ENCODE measurements at regions not wholly inside any gene's neighbourhood (a gene's known extent, or its start where the extent isn't known, plus 50 kb on each side); places are given as distances from the start of the nearest gene placed in this dataset.

GRCh38 chr15:31483986-31484951 lies 157.6 kb downstream of the KLF13 start:
- DNase-seq (no peak), ATAC-seq (no peak)
- intact Hi-C loops (cut with micrococcal nuclease): loop anchor here (10.0 kb wide), 1 partner anchor 159 kb away; the partner anchor contains the start of gene KLF13

GRCh38 chr15:31484986-31485385 lies 158.4 kb downstream of the KLF13 start:
- ATAC-seq: no peak
- no peak for DNase-seq
- intact Hi-C loops (cut with micrococcal nuclease): loop anchor here (10.0 kb wide), 1 partner anchor 160 kb away; the partner anchor contains the start of gene KLF13

- ATAC-seq (no peak), DNase-seq (no peak)
- intact Hi-C loops (cut with micrococcal nuclease): loop anchor here (10.0 kb wide), 1 partner anchor 161 kb away; the partner anchor contains the start of gene KLF13
Measured at GRCh38 chr15:31485431-31485830, 158.8 kb downstream of the KLF13 start.

GRCh38 chr15:31485911-31486461 lies 159.4 kb downstream of the KLF13 start:
- ATAC-seq: no peak
- intact Hi-C loops (cut with micrococcal nuclease): loop anchor here (10.0 kb wide), 1 partner anchor 161 kb away; the partner anchor contains the start of gene KLF13

GRCh38 chr15:31486506-31486905 lies 159.9 kb downstream of the KLF13 start:
- DNase-seq (no peak), ATAC-seq (no peak)
- intact Hi-C loops (cut with micrococcal nuclease): loop anchor here (10.0 kb wide), 1 partner anchor 162 kb away; the partner anchor contains the start of gene KLF13

More at GRCh38 chr15:31485911-31486461, 159.4 kb downstream of the KLF13 start:
- no peak for DNase-seq

- ATAC-seq (no peak), DNase-seq (no peak)
- intact Hi-C loops (cut with micrococcal nuclease): loop anchor here (10.0 kb wide), 1 partner anchor 162 kb away; the partner anchor contains the start of gene KLF13
Measured at GRCh38 chr15:31486906-31487695, 160.5 kb downstream of the KLF13 start.

GRCh38 chr15:31487811-31488436 lies 161.3 kb downstream of the KLF13 start:
- intact Hi-C loops (cut with micrococcal nuclease): loop anchor here (10.0 kb wide), 1 partner anchor 163 kb away; the partner anchor contains the start of gene KLF13
- ATAC-seq (no peak), DNase-seq (no peak)

- DNase-seq (peak; percentile 60), ATAC-seq (peak; percentile 82)
- intact Hi-C loops (cut with micrococcal nuclease): loop anchor here (10.0 kb wide), 1 partner anchor 164 kb away; the partner anchor contains the start of gene KLF13
Measured at GRCh38 chr15:31488437-31489204, 162.0 kb downstream of the KLF13 start.

GRCh38 chr15:31489281-31489680 lies 162.6 kb downstream of the KLF13 start:
- no peak for DNase-seq
- intact Hi-C loops (cut with micrococcal nuclease): loop anchor here (10.0 kb wide), 1 partner anchor 164 kb away; the partner anchor contains the start of gene KLF13
- no peak for ATAC-seq

- ATAC-seq: peak; percentile 69
- intact Hi-C loops (cut with micrococcal nuclease): loop anchor here (5.0 to 10.0 kb wide), 2 partner anchors 165 to 278 kb away; partner anchors contain the start of gene KLF13
- peak; percentile 56 for DNase-seq
Measured at GRCh38 chr15:31489801-31490646, 163.4 kb downstream of the KLF13 start.

GRCh38 chr15:31494786-31495185 lies 168.2 kb downstream of the KLF13 start:
- ATAC-seq (no peak), DNase-seq (no peak)
- intact Hi-C loops (cut with micrococcal nuclease): loop anchor here (5.0 kb wide), 1 partner anchor 282 kb away; no protein-coding TSS in a partner anchor

- ATAC-seq (no peak), DNase-seq (no peak)
- intact Hi-C loops (cut with micrococcal nuclease): no loop called here
Measured at GRCh38 chr15:31495281-31495680, 168.6 kb downstream of the KLF13 start.

GRCh38 chr15:31497838-31498237 lies 171.2 kb downstream of the KLF13 start:
- intact Hi-C loops (cut with micrococcal nuclease): no loop called here
- no peak for DNase-seq
- no peak for ATAC-seq

GRCh38 chr15:31498329-31498728 lies 171.7 kb downstream of the KLF13 start:
- DNase-seq: no peak
- intact Hi-C loops (cut with micrococcal nuclease): no loop called here
- ATAC-seq: no peak

GRCh38 chr15:31498756-31499155 lies 172.1 kb downstream of the KLF13 start:
- intact Hi-C loops (cut with micrococcal nuclease): no loop called here
- ATAC-seq: no peak
- no peak for DNase-seq

- no peak for DNase-seq
- no peak for ATAC-seq
- intact Hi-C loops (cut with micrococcal nuclease): no loop called here
Measured at GRCh38 chr15:31499236-31499952, 172.8 kb downstream of the KLF13 start.
